Esophagus muscularis mucosa (tissue), 3 donors: ENCODE measurements at regions not wholly inside any gene's neighbourhood (a gene's known extent, or its start where the extent isn't known, plus 50 kb on each side); places are given as distances from the start of the nearest gene placed in this dataset.

Source experiments
- CTCF ChIP-seq, 3 experiments: fragments of 200-600 bp in 2 of 3; fragments of 450-650 bp in 1 of 3; sonication (generic) in 2 of 3; IDR thresholded peaks; one replicate each; pipeline ENCODE4 v1.5.1; 2017 to 2019; ENCODE audit warnings: antibody characterized with exemption in 3 of 3, mild to moderate bottlenecking in 2 of 3, moderate library complexity in 1 of 3
- POLR2A ChIP-seq: fragments of 450-650 bp; IDR thresholded peaks from one replicate; pipeline ENCODE4 v1.6.1; 2017; ENCODE audit warnings: antibody characterized with exemption, moderate library complexity, mild to moderate bottlenecking, low read depth
- POLR2AphosphoS5 ChIP-seq, 2 donors: sonication (generic); formaldehyde crosslinking; IDR thresholded peaks; one replicate each; pipeline ENCODE4 v1.6.1; 2017; ENCODE audit warnings: antibody characterized with exemption in 2 of 2

GRCh38 chr4:74517996-74518395, 73.1 kb downstream of the AREG start:
- TF ChIP-seq CTCF (IDR thresholded peaks at IDR 0.05) (no peak), POLR2AphosphoS5 (IDR thresholded peaks at IDR 0.05) (no peak), POLR2A (no peak)
